ENCODE measurements at regions not wholly inside any gene's neighbourhood (a gene's known extent, or its start where the extent isn't known, plus 50 kb on each side); places are given as distances from the start of the nearest gene placed in this dataset.

- no peak for DNase-seq (ENCODE audit: low spot score)
- no peak overlapping the region for H3K27ac ChIP-seq
- no peak for TF ChIP-seq CTCF (conservative IDR thresholded peaks at IDR 0.05; ENCODE audit: low read depth)
- CTCF ChIA-PET, result no interaction called here
- POLR2A ChIA-PET (ENCODE audit: low non-redundant PET), result no interaction called here
These were observed 438.6 kb upstream of the NOX3 start for GRCh38 chr6:155894262-155894661.

GRCh38 chr6:155890409-155890808 lies 434.8 kb upstream of the NOX3 start:
- ChIA-PET POLR2A (ENCODE audit: low non-redundant PET) (no interaction called here), CTCF (no interaction called here)
- DNase-seq (ENCODE audit: low spot score), result no peak
- TF ChIP-seq CTCF (conservative IDR thresholded peaks at IDR 0.05; ENCODE audit: low read depth), result no peak
- H3K27ac ChIP-seq, result no peak overlapping the region

- no peak for DNase-seq (ENCODE audit: low spot score)
- ChIA-PET POLR2A (ENCODE audit: low non-redundant PET) (no interaction called here), CTCF (no interaction called here)
- no peak overlapping the region for H3K27ac ChIP-seq
- no peak for TF ChIP-seq CTCF (conservative IDR thresholded peaks at IDR 0.05; ENCODE audit: low read depth)
These were observed 433.8 kb upstream of the NOX3 start for GRCh38 chr6:155889410-155889809.

- no peak for TF ChIP-seq CTCF (conservative IDR thresholded peaks at IDR 0.05; ENCODE audit: low read depth)
- POLR2A ChIA-PET (ENCODE audit: low non-redundant PET), result no interaction called here
- CTCF ChIA-PET, result no interaction called here
- DNase-seq (ENCODE audit: low spot score), result no peak
- no peak overlapping the region for H3K27ac ChIP-seq
These were observed 431.8 kb upstream of the NOX3 start for GRCh38 chr6:155887421-155887820.

GRCh38 chr6:155883741-155884140 lies 428.1 kb upstream of the NOX3 start:
- TF ChIP-seq CTCF (conservative IDR thresholded peaks at IDR 0.05; ENCODE audit: low read depth), result no peak
- no peak overlapping the region for H3K27ac ChIP-seq
- ChIA-PET POLR2A (ENCODE audit: low non-redundant PET) (no interaction called here), CTCF (no interaction called here)
- no peak for DNase-seq (ENCODE audit: low spot score)

- CTCF ChIA-PET, result no interaction called here
- POLR2A ChIA-PET (ENCODE audit: low non-redundant PET), result no interaction called here
- H3K27ac ChIP-seq, result no peak overlapping the region
- no peak for DNase-seq (ENCODE audit: low spot score)
- TF ChIP-seq CTCF (conservative IDR thresholded peaks at IDR 0.05; ENCODE audit: low read depth), result no peak
These were observed 427.7 kb upstream of the NOX3 start for GRCh38 chr6:155883334-155883731.

All from RWPE1 (cell line).